CD14-positive monocyte (primary cell): ENCODE measurements at regions not wholly inside any gene's neighbourhood (a gene's known extent, or its start where the extent isn't known, plus 50 kb on each side); places are given as distances from the start of the nearest gene placed in this dataset.

Source experiments
- DNase-seq, 3 donors: peaks; one replicate each; pipeline ENCODE4 v3.0.0-alpha.2; 2011 to 2022
- H2AFZ ChIP-seq: 2 replicates; pipeline ENCODE4 v1.6.0; 2012; ENCODE audit warnings: mild to moderate bottlenecking, low read depth, low read length, inconsistent platforms; ENCODE audit not compliant: insufficient read depth, poor library complexity, severe bottlenecking
- H3K27ac ChIP-seq, 2 donors: 1 replicate in 1 of 2; 2 replicates in 1 of 2; pipeline ENCODE4 v1.5.1; 2012 to 2013; ENCODE audit warnings: low read length in 2 of 2, control low read depth in 1 of 2, inconsistent platforms in 1 of 2, low read depth in 1 of 2, mild to moderate bottlenecking in 1 of 2
- H3K27me3 ChIP-seq, 2 donors: one replicate each; pipeline versions ENCODE4 v1.6.0 to v1.6.1; 2011 to 2013; ENCODE audit warnings: low read length in 2 of 2; ENCODE audit not compliant: control insufficient read depth in 2 of 2, insufficient read depth in 2 of 2
- H3K36me3 ChIP-seq, 2 donors: replicated peaks in 1 of 2; 1 replicate in 1 of 2; 2 replicates in 1 of 2; pipeline versions ENCODE4 v1.5.1 to v1.6.1; 2012 to 2013; ENCODE audit warnings: low read length in 2 of 2, control low read depth in 1 of 2, inconsistent platforms in 1 of 2, mild to moderate bottlenecking in 1 of 2; ENCODE audit not compliant: insufficient read depth in 2 of 2, control insufficient read depth in 1 of 2
- H3K4me1 ChIP-seq, 2 donors: 1 replicate in 1 of 2; 2 replicates in 1 of 2; pipeline versions ENCODE4 v1.5.1 to v1.6.1; 2012 to 2013; ENCODE audit warnings: low read length in 2 of 2, control low read depth in 1 of 2, inconsistent platforms in 1 of 2, mild to moderate bottlenecking in 1 of 2, moderate library complexity in 1 of 2; ENCODE audit not compliant: insufficient read depth in 2 of 2, control insufficient read depth in 1 of 2
- H3K4me2 ChIP-seq: replicated peaks from 2 replicates; pipeline ENCODE3; 2012; ENCODE audit warnings: low read length, moderate library complexity, mild to moderate bottlenecking; ENCODE audit not compliant: poor library complexity, severe bottlenecking; ENCODE audit errors: extremely low read depth
- H3K4me3 ChIP-seq, 3 experiments: fragments of 200-600 bp in 1 of 3; sonication (generic) in 1 of 3; replicated peaks in 1 of 3; 1 replicate in 2 of 3; 2 replicates in 1 of 3; pipeline ENCODE4 v1.5.1; 2011 to 2013; ENCODE audit warnings: low read length in 3 of 3, mild to moderate bottlenecking in 3 of 3, control low read depth in 2 of 3, low read depth in 2 of 3, inconsistent platforms in 1 of 3, moderate library complexity in 1 of 3
- H3K79me2 ChIP-seq: 2 replicates; pipeline ENCODE4 v1.6.0; 2012; ENCODE audit warnings: mild to moderate bottlenecking, control low read depth, inconsistent platforms, low read length, moderate library complexity; ENCODE audit not compliant: insufficient read depth
- H3K9ac ChIP-seq: 2 replicates; pipeline ENCODE4 v1.6.0; 2017; ENCODE audit warnings: low read length, mild to moderate bottlenecking; ENCODE audit not compliant: insufficient read depth, poor library complexity, severe bottlenecking
- H3K9me3 ChIP-seq, 2 donors: replicated peaks in 1 of 2; 1 replicate in 1 of 2; 2 replicates in 1 of 2; pipeline versions ENCODE4 v1.5.1 to v1.6.1; 2012 to 2013; ENCODE audit warnings: low read length in 2 of 2, control low read depth in 1 of 2; ENCODE audit not compliant: control insufficient read depth in 1 of 2, insufficient read depth in 1 of 2
- H4K20me1 ChIP-seq: 2 replicates; pipeline ENCODE4 v1.6.0; 2012; ENCODE audit warnings: mild to moderate bottlenecking, low read length, control low read depth, moderate library complexity; ENCODE audit not compliant: insufficient read depth
- H3K27ac Mint-ChIP-seq, 7 donors: one replicate each; pipeline ENCODE4 v1.8.0; 2020; ENCODE audit warnings: mild to moderate bottlenecking in 7 of 7, mixed read lengths in 7 of 7, moderate library complexity in 6 of 7, inconsistent platforms in 2 of 7
- H3K27me3 Mint-ChIP-seq, 3 donors: one replicate each; pipeline ENCODE4 v1.8.0; 2021 to 2022; ENCODE audit warnings: low read depth in 3 of 3, mild to moderate bottlenecking in 3 of 3, mixed read lengths in 3 of 3, moderate library complexity in 3 of 3, inconsistent platforms in 1 of 3
- H3K36me3 Mint-ChIP-seq, 2 donors: one replicate each; pipeline ENCODE4 v1.8.0; 2020; ENCODE audit warnings: mixed read lengths in 2 of 2, inconsistent platforms in 1 of 2, mild to moderate bottlenecking in 1 of 2
- H3K4me1 Mint-ChIP-seq: one replicate; pipeline ENCODE4 v1.8.0; 2020; ENCODE audit warnings: mild to moderate bottlenecking, mixed read lengths
- H3K4me3 Mint-ChIP-seq, 2 donors: one replicate each; pipeline ENCODE4 v1.8.0; 2020; ENCODE audit warnings: mild to moderate bottlenecking in 2 of 2, mixed read lengths in 2 of 2, moderate library complexity in 1 of 2
- H3K9me3 Mint-ChIP-seq, 7 donors: one replicate each; pipeline ENCODE4 v1.8.0; 2020 to 2022; ENCODE audit warnings: mixed read lengths in 7 of 7, mild to moderate bottlenecking in 6 of 7, moderate library complexity in 6 of 7, inconsistent platforms in 2 of 7
- CTCF ChIP-seq: fragments of 200-600 bp; IDR thresholded peaks from one replicate; pipeline ENCODE4 v1.8.0; 2022; ENCODE audit warnings: antibody characterized with exemption, mild to moderate bottlenecking
- WGBS: methylation state at CpG from one replicate; pipeline ENCODE4 v1.1.5; 2013; ENCODE audit warnings: missing lambda C conversion rate; ENCODE audit not compliant: insufficient coverage; 5-methylcytosine and 5-hydroxymethylcytosine counted together
- intact Hi-C, 2 donors: fragments of 100-400 bp; cut with micrococcal nuclease; formaldehyde crosslinking; loops; one replicate each; pipeline versions ENCODE4 v1.15.0 to v1.15.1; 2023

- Mint-ChIP-seq H3K27me3 (peaks cover 0 to 6% (median 1%) of the 10 kb centered on the region in 3 donors), H3K9me3 (peaks cover 0 to 5% (median 0%) of the 10 kb centered on the region in 7 donors), H3K4me1 (peaks cover 14% of the 10 kb centered on the region), H3K36me3 (no peaks in the 10 kb centered on the region), H3K4me3 (no peak overlapping the region), H3K27ac (no peak overlapping the region)
- Histone ChIP-seq H3K9me3 (no peaks in the 10 kb centered on the region), H3K27me3 (no peaks in the 10 kb centered on the region), H3K4me3 (no peak overlapping the region), H3K79me2 (no peaks in the 10 kb centered on the region), H3K27ac (no peak overlapping the region), H2AFZ (peak overlapping the region; percentile 24), H3K9ac (no peak overlapping the region), H3K4me2 (no peak overlapping the region), H3K4me1 (peaks cover 5 to 8% of the 10 kb centered on the region in 2 donors), H3K36me3 (no peaks in the 10 kb centered on the region), H4K20me1 (no peaks in the 10 kb centered on the region)
- intact Hi-C loops = no loop called here
- no peak for TF ChIP-seq CTCF
- DNase-seq = no peak
- WGBS = no CpG with 5 or more reads among the region's 1 CpG
Observed at GRCh38 chr6:21977346-21977745, 319.5 kb downstream of the PRL start.

GRCh38 chr6:21981235-21981833 lies 315.5 kb downstream of the PRL start:
- Histone ChIP-seq H3K27me3 (no peaks in the 10 kb centered on the region), H3K27ac (no peak overlapping the region), H2AFZ (peak overlapping the region; percentile 43), H3K4me3 (no peak overlapping the region), H4K20me1 (no peaks in the 10 kb centered on the region), H3K9me3 (no peaks in the 10 kb centered on the region), H3K9ac (no peak overlapping the region), H3K36me3 (no peaks in the 10 kb centered on the region), H3K4me2 (no peak overlapping the region), H3K4me1 (peaks cover 8 to 10% of the 10 kb centered on the region in 2 donors), H3K79me2 (no peaks in the 10 kb centered on the region)
- Mint-ChIP-seq H3K27ac (peak overlapping the region in 1 of 7 donors; percentile 11), H3K36me3 (no peaks in the 10 kb centered on the region), H3K27me3 (peaks cover 0 to 6% (median 1%) of the 10 kb centered on the region in 3 donors), H3K4me3 (peak overlapping the region in 1 of 2 donors; percentile 2), H3K4me1 (peaks cover 16% of the 10 kb centered on the region), H3K9me3 (peaks cover 0 to 4% (median 0%) of the 10 kb centered on the region in 7 donors)
- TF ChIP-seq CTCF = no peak
- intact Hi-C loops = loop anchor here in 1 of 2 donors (10.0 kb wide), 1 partner anchor 387 kb away; the partner anchor contains the start of gene SOX4
- DNase-seq = no peak
- WGBS = 94% methylated on average over 1 of the region's 1 CpG
